ENCODE measurements at regions not wholly inside any gene's neighbourhood (a gene's known extent, or its start where the extent isn't known, plus 50 kb on each side); places are given as distances from the start of the nearest gene placed in this dataset.

- TF ChIP-seq POLR2A (IDR thresholded peaks at IDR 0.05) = no peak
- peak; percentile 53 to 87 (median 71) for TF ChIP-seq CTCF (IDR thresholded peaks at IDR 0.05)
These were observed 350.0 kb downstream of the CRPPA start for GRCh38 chr7:16071246-16071857.

Data from thyroid gland (tissue), 4 donors.